GM06990 (cell line): ENCODE measurements at regions not wholly inside any gene's neighbourhood (a gene's known extent, or its start where the extent isn't known, plus 50 kb on each side); places are given as distances from the start of the nearest gene placed in this dataset.

Source experiments
- DNase-seq: peaks from one replicate; pipeline ENCODE4 v3.0.0-alpha.2; 2011; ENCODE audit not compliant: insufficient read length; ENCODE audit errors: extremely low read depth
- H3K27me3 ChIP-seq: replicated peaks from 2 replicates; pipeline ENCODE4 v1.6.0; 2011; ENCODE audit warnings: low read length; ENCODE audit not compliant: control insufficient read depth, insufficient read depth
- H3K36me3 ChIP-seq: 2 replicates; pipeline ENCODE4 v1.5.1; 2011; ENCODE audit warnings: low read length; ENCODE audit not compliant: control insufficient read depth, insufficient read depth
- H3K4me3 ChIP-seq: replicated peaks from 2 replicates; pipeline ENCODE4 v1.5.1; 2011; ENCODE audit warnings: low read depth, mild to moderate bottlenecking, control low read depth, low read length
- CTCF ChIP-seq: IDR thresholded peaks from 2 replicates; pipeline ENCODE4 v1.5.1; 2011; ENCODE audit warnings: low read length, control low read depth, mild to moderate bottlenecking, inconsistent platforms; ENCODE audit not compliant: insufficient read depth, poor library complexity, severe bottlenecking

GRCh38 chrX:7546551-7547080 is 296.4 kb upstream of the VCX start:
- Histone ChIP-seq H3K36me3 (no peaks in the 10 kb centered on the region), H3K27me3 (no peaks in the 10 kb centered on the region), H3K4me3 (no peak overlapping the region)
- DNase-seq, result no peak
- no peak for TF ChIP-seq CTCF

- Histone ChIP-seq H3K36me3 (no peaks in the 10 kb centered on the region), H3K4me3 (no peak overlapping the region), H3K27me3 (no peaks in the 10 kb centered on the region)
- DNase-seq, result no peak
- TF ChIP-seq CTCF, result no peak
These were observed 297.4 kb upstream of the VCX start for GRCh38 chrX:7545564-7545963.

- no peaks in the 10 kb centered on the region for H3K36me3 ChIP-seq
- no peak for DNase-seq
- H3K27me3 ChIP-seq, result no peaks in the 10 kb centered on the region
- H3K4me3 ChIP-seq, result no peak overlapping the region
- TF ChIP-seq CTCF, result no peak
These were observed 300.2 kb upstream of the VCX start for GRCh38 chrX:7542587-7543380.

- no peak for DNase-seq
These were observed 320.1 kb upstream of the VCX start for GRCh38 chrX:7522860-7523259.

GRCh38 chrX:7515681-7516413 is 327.1 kb upstream of the VCX start:
- no peaks in the 10 kb centered on the region for H3K36me3 ChIP-seq
- DNase-seq, result no peak
- no peaks in the 10 kb centered on the region for H3K27me3 ChIP-seq
- TF ChIP-seq CTCF, result no peak
- no peak overlapping the region for H3K4me3 ChIP-seq

More at GRCh38 chrX:7522860-7523259, 320.1 kb upstream of the VCX start:
- H3K27me3 ChIP-seq, result no peaks in the 10 kb centered on the region
- TF ChIP-seq CTCF, result no peak
- no peak overlapping the region for H3K4me3 ChIP-seq
- no peaks in the 10 kb centered on the region for H3K36me3 ChIP-seq
